GM10266 (cell line): ENCODE measurements at regions not wholly inside any gene's neighbourhood (a gene's known extent, or its start where the extent isn't known, plus 50 kb on each side); places are given as distances from the start of the nearest gene placed in this dataset.

ENCODE experiments used
- DNase-seq: peaks from one replicate; pipeline ENCODE4 v3.0.0; 2012; ENCODE audit errors: extremely low spot score
- TF ChIP-seq, protein P1 (sequence below): IDR thresholded peaks from 2 replicates; pipeline ENCODE4 v1.5.1; 2012; ENCODE audit warnings: mild to moderate bottlenecking, low read depth; ENCODE audit not compliant: control insufficient read depth, insufficient read depth; ENCODE audit errors: missing control alignments

DNA sequence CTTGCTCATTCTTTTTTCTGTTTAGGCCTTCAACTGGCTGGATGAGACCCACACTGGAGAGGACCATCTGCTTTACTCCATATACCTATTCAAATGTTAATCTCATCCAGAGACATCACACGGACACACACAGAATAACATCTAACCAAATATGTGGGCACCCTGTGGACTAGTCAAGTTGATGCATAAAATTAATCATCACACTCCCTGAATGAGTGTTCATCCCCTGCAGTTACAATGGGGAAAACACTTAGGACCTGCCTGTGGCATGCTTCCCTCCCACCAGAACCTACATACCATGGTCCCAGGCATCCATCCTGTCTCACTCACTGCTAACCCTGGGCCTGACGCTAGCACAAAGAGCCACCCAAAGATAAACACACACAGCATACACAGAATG lies 112.8 kb upstream of the TEX51 start:
- TF ChIP-seq, protein P1, sequence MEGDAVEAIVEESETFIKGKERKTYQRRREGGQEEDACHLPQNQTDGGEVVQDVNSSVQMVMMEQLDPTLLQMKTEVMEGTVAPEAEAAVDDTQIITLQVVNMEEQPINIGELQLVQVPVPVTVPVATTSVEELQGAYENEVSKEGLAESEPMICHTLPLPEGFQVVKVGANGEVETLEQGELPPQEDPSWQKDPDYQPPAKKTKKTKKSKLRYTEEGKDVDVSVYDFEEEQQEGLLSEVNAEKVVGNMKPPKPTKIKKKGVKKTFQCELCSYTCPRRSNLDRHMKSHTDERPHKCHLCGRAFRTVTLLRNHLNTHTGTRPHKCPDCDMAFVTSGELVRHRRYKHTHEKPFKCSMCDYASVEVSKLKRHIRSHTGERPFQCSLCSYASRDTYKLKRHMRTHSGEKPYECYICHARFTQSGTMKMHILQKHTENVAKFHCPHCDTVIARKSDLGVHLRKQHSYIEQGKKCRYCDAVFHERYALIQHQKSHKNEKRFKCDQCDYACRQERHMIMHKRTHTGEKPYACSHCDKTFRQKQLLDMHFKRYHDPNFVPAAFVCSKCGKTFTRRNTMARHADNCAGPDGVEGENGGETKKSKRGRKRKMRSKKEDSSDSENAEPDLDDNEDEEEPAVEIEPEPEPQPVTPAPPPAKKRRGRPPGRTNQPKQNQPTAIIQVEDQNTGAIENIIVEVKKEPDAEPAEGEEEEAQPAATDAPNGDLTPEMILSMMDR, result no peak
- DNase-seq, result no peak

DNA sequence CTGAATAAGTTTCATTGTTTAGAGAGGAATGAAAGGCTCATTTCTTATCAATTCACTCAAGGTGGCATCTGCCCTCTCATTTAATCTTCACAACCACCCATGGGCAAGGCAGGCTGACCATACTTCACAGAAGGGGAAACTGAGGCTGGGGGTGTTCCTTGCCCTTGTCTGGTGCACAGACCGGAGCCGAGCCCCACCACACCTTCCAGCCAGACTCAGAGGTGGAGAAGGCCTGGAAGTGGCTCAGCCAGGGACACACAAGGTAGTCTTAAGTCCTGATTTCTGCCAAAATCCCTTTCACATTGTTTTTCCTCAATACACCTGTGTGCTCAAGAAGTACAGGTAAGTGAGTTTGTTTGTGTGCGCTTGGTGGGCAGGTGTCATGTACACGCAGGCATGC lies 111.9 kb upstream of the TEX51 start:
- TF ChIP-seq, protein P1, result no peak
- no peak for DNase-seq

DNA sequence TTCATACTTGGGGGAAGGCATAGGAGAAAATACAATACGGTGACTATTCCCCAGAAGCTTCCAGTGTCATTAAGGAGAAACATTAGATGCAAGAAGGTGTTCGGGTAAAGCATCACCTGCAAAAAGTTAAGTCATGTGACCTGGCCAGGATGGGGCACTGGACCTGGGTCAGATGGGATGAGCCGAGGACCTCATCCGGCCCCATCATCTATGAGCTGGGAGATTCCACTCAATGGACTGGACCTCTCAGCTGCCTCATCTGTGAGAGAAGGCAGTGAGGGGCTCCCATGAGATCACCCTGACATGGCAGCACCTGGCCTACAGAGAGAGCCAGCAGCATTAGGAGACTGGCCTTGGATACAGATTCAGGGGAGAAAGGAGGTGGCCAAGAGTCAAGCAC lies 111.4 kb upstream of the TEX51 start:
- TF ChIP-seq, protein P1, result no peak
- no peak for DNase-seq

DNA sequence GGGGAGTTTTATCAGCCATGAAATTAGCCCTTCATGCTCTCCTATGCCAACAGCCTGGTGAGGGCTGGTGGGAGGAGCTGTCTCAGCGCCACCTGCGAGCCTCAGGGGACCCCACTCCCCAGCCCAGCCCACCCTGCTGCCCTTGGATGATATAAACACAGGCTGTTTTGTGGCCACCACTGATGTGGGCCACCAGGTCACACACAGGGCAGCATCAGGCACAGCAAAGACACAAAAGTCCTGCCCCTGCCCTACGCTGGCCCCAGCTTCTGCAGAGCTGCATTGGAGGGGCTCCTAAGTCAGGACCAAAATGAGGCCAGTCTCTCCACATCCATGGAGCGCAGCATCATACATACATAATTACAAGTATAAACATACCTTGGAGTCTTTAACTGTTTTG lies 110.6 kb upstream of the TEX51 start:
- TF ChIP-seq, protein P1, result no peak
- DNase-seq, result no peak

GRCh38 chr2:126788652-126789051 lies 110.0 kb upstream of the TEX51 start:
- TF ChIP-seq, protein P1, result no peak
- no peak for DNase-seq

DNA sequence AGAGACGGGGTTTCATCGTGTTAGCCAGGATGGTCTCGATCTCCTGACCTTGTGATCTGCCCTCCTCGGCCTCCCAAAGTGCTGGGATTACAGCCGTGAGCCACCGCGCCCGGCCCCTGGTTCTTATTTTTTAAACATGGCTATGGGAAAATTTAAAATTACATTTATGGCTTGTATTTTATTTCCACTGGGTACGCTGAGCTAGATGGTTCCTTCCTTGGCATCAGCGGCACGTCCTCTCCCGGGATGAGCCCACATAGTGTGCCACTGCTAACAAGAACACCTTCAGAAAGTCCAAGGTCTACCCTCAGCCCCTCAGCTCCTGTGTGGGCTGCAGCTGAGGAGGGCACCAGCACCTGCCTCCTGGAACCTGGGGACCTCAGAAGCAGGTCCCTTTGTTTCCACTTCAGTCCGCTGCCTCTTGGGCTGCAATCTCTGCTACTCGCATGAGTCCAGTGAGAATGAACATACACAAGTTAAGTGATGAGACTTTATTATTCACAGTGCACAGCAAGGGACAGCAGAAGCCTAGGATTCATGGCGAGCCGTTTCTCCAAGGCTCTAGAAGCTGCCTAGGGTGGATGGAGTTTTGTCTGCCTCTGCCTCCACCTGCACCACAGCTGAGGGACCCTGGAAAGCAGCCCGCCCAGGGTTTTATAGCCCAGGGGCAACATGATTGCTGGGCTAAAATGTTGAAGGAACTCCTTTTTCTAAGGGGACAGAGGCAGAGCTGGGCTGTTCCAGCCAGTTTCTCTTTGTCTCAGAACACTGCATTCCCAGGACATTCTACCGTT lies 107.5 kb upstream of the TEX51 start:
- DNase-seq, result no peak
- TF ChIP-seq, protein P1, result no peak

GRCh38 chr2:126792186-126792585 lies 106.5 kb upstream of the TEX51 start:
- DNase-seq, result no peak
- TF ChIP-seq, protein P1, result no peak
